KMS-11 (cell line): ENCODE measurements at regions not wholly inside any gene's neighbourhood (a gene's known extent, or its start where the extent isn't known, plus 50 kb on each side); places are given as distances from the start of the nearest gene placed in this dataset.

Experiments used
- H2AFZ ChIP-seq: fragments of 200-600 bp; sonication (generic); 2 replicates; pipeline ENCODE4 v1.6.1; 2016; ENCODE audit warnings: antibody characterized with exemption, mixed run types, low read depth
- H3K27ac ChIP-seq: fragments of 200-600 bp; sonication (generic); 2 replicates; pipeline ENCODE4 v1.6.1; 2016; ENCODE audit warnings: mild to moderate bottlenecking, mixed run types
- H3K27me3 ChIP-seq: fragments of 200-600 bp; sonication (generic); 2 replicates; pipeline ENCODE4 v1.6.1; 2017; ENCODE audit warnings: mild to moderate bottlenecking, low read depth, mixed run types, moderate library complexity; ENCODE audit not compliant: insufficient read depth
- H3K36me3 ChIP-seq: fragments of 200-600 bp; sonication (generic); 2 replicates; pipeline ENCODE4 v1.6.1; 2017; ENCODE audit warnings: mild to moderate bottlenecking, mixed run types; ENCODE audit not compliant: insufficient read depth
- H3K4me1 ChIP-seq: fragments of 200-600 bp; sonication (generic); 2 replicates; pipeline ENCODE4 v1.6.1; 2016; ENCODE audit warnings: mild to moderate bottlenecking, low read depth, mixed run types; ENCODE audit not compliant: poor library complexity, severe bottlenecking
- H3K4me2 ChIP-seq: fragments of 200-600 bp; sonication (generic); 2 replicates; pipeline ENCODE4 v1.7.0; 2016; ENCODE audit warnings: mild to moderate bottlenecking, mixed run types
- H3K4me3 ChIP-seq: fragments of 200-600 bp; sonication (generic); IDR thresholded peaks from 2 replicates; pipeline ENCODE4 v1.6.1; 2017; ENCODE audit warnings: low read depth, low read length, mixed read lengths; ENCODE audit not compliant: insufficient read depth
- H3K79me2 ChIP-seq: fragments of 200-600 bp; sonication (generic); 2 replicates; pipeline ENCODE4 v1.6.1; 2016; ENCODE audit warnings: low read depth, mixed run types; ENCODE audit not compliant: insufficient read depth
- H3K9ac ChIP-seq: fragments of 200-600 bp; sonication (generic); 2 replicates; pipeline ENCODE4 v1.6.1; 2016; ENCODE audit warnings: mild to moderate bottlenecking, mixed run types
- H4K20me1 ChIP-seq: fragments of 200-600 bp; sonication (generic); 2 replicates; pipeline ENCODE4 v1.6.1; 2016; ENCODE audit warnings: mild to moderate bottlenecking, mixed run types; ENCODE audit not compliant: insufficient read depth
- CTCF ChIP-seq: fragments of 200-600 bp; sonication (generic); conservative IDR thresholded peaks from 2 replicates; pipeline ENCODE4 v1.6.1; 2017; ENCODE audit warnings: low read depth, mild to moderate bottlenecking, antibody characterized with exemption, low read length, moderate library complexity, mixed read lengths

GRCh38 chr5:54624805-54625568, 107.4 kb downstream of the SNX18 start:
- H3K4me1 ChIP-seq, result no peaks in the 10 kb centered on the region
- no peak overlapping the region for H2AFZ ChIP-seq
- H3K9ac ChIP-seq, result no peak overlapping the region
- H3K27me3 ChIP-seq, result no peaks in the 10 kb centered on the region
- H4K20me1 ChIP-seq, result no peaks in the 10 kb centered on the region
- no peak overlapping the region for H3K4me2 ChIP-seq
- H3K79me2 ChIP-seq, result no peaks in the 10 kb centered on the region
- TF ChIP-seq CTCF, result no peak
- no peaks in the 10 kb centered on the region for H3K36me3 ChIP-seq
- no peak overlapping the region for H3K4me3 ChIP-seq
- no peak overlapping the region for H3K27ac ChIP-seq

GRCh38 chr5:54621709-54622108, 104.2 kb downstream of the SNX18 start:
- Histone ChIP-seq H3K36me3 (no peaks in the 10 kb centered on the region), H4K20me1 (no peaks in the 10 kb centered on the region), H3K27me3 (no peaks in the 10 kb centered on the region), H3K27ac (no peak overlapping the region), H3K4me3 (no peak overlapping the region), H3K9ac (no peak overlapping the region), H2AFZ (no peak overlapping the region), H3K79me2 (no peaks in the 10 kb centered on the region), H3K4me1 (no peaks in the 10 kb centered on the region), H3K4me2 (no peak overlapping the region)
- no peak for TF ChIP-seq CTCF

GRCh38 chr5:54621048-54621447, 103.5 kb downstream of the SNX18 start:
- Histone ChIP-seq H3K4me2 (no peak overlapping the region), H2AFZ (no peak overlapping the region), H3K27ac (no peak overlapping the region)

GRCh38 chr5:54620141-54620933, 102.8 kb downstream of the SNX18 start:
- no peak for TF ChIP-seq CTCF
- no peaks in the 10 kb centered on the region for H4K20me1 ChIP-seq
- H3K4me3 ChIP-seq, result no peak overlapping the region
- H3K4me1 ChIP-seq, result no peaks in the 10 kb centered on the region
- no peak overlapping the region for H2AFZ ChIP-seq
- no peaks in the 10 kb centered on the region for H3K27me3 ChIP-seq
- no peaks in the 10 kb centered on the region for H3K79me2 ChIP-seq
- no peak overlapping the region for H3K4me2 ChIP-seq
- H3K27ac ChIP-seq, result no peak overlapping the region
- no peaks in the 10 kb centered on the region for H3K36me3 ChIP-seq
- no peak overlapping the region for H3K9ac ChIP-seq

More at GRCh38 chr5:54621048-54621447, 103.5 kb downstream of the SNX18 start:
- Histone ChIP-seq H3K4me3 (no peak overlapping the region), H3K79me2 (no peaks in the 10 kb centered on the region), H3K4me1 (no peaks in the 10 kb centered on the region), H3K27me3 (no peaks in the 10 kb centered on the region), H4K20me1 (no peaks in the 10 kb centered on the region), H3K9ac (no peak overlapping the region), H3K36me3 (no peaks in the 10 kb centered on the region)
- no peak for TF ChIP-seq CTCF
